ENCODE measurements at regions not wholly inside any gene's neighbourhood (a gene's known extent, or its start where the extent isn't known, plus 50 kb on each side); places are given as distances from the start of the nearest gene placed in this dataset.

GRCh38 chr5:173514661-173515060 lies 101.8 kb downstream of the BOD1 start:
- TF ChIP-seq CTCF (conservative IDR thresholded peaks at IDR 0.05; ENCODE audit: low read depth, low read length) (no peak), EZH2 (IDR thresholded peaks at IDR 0.05; ENCODE audit: low read length, unreplicated experiment) (no peak)

All from PC-3 (cell line).